Pancreas (tissue), 10 donors: ENCODE measurements at regions not wholly inside any gene's neighbourhood (a gene's known extent, or its start where the extent isn't known, plus 50 kb on each side); places are given as distances from the start of the nearest gene placed in this dataset.
A peak's percentile ranks its signal among the peaks of the same experiment; 100 is the strongest.

Source experiments
- ATAC-seq, 4 donors: fragments of 200-7000 bp; cut with Tn5 transposase; one replicate each; pipeline versions ENCODE4 v1.8.0 to v1.9.1; 2020; ENCODE audit warnings: mild to moderate bottlenecking in 4 of 4, moderate library complexity in 4 of 4
- DNase-seq, 6 donors: peaks; one replicate each; pipeline ENCODE4 v3.0.0-alpha.2; 2020
- FAIRE-seq: peaks from 2 replicates; lab custom pipeline; 2012; peaks lifted over from hg19 to GRCh38; lab: Jason Lieb, UNC
- H3K27ac ChIP-seq, 4 donors: fragments of 200-600 bp; sonication (generic); 1 replicate in 3 of 4; 2 replicates in 1 of 4; pipeline versions ENCODE4 v1.5.0 to v1.8.0; 2020
- H3K27me3 ChIP-seq, 4 donors: fragments of 200-600 bp; one replicate each; pipeline ENCODE4 v1.8.0; 2021
- H3K36me3 ChIP-seq, 3 donors: fragments of 200-600 bp; sonication (generic) in 1 of 3; one replicate each; pipeline versions ENCODE4 v1.5.0 to v1.8.0; 2020 to 2021
- H3K4me1 ChIP-seq, 3 donors: fragments of 200-600 bp; one replicate each; pipeline ENCODE4 v1.8.0; 2021
- H3K4me3 ChIP-seq, 4 donors: fragments of 200-600 bp; sonication (generic) in 2 of 4; one replicate each; pipeline versions ENCODE4 v1.5.0 to v1.8.0; 2020 to 2021
- H3K9me3 ChIP-seq, 4 donors: fragments of 200-600 bp; one replicate each; pipeline ENCODE4 v1.8.0; 2021
- CTCF ChIP-seq, 4 donors: fragments of 200-600 bp; sonication (generic) in 3 of 4; IDR thresholded peaks; one replicate each; pipeline versions ENCODE4 v1.5.0 to v1.8.0; 2021; ENCODE audit warnings: antibody characterized with exemption in 4 of 4
- WGBS, 2 donors: extraction: QIAGEN DNeasy Blood & Tissue Kit; methylation state at CpG; one replicate each; pipeline ENCODE4 v1.1.7; 2013; 5-methylcytosine and 5-hydroxymethylcytosine counted together
- intact Hi-C, 3 donors: fragments of 100-400 bp; cut with DNase I; formaldehyde crosslinking; loops; one replicate each; pipeline versions ENCODE4 v1.11.1 to v1.14.2; 2022
- donor health status: healthy with polysubstance abuse.
- donor health status: DM: no; HTN: no; CAD: no; lungs with moderate emphysema.
- donor health status: DM: no; HTN: no; CAD: no.
- donor health status: control.
- donor health status: control.
- donor health status: Bipolar disorder and iron deficiency.
- donor health status: DM: yes; HTN: yes; CAD: no.
- donor health status: DM: no; HTN: no; CAD: no.
- donor health status: DM: no; HTN: no; CAD: no.
- donor health status: DM: yes; HTN: yes; CAD: no.

- intact Hi-C loops = no loop called here
- FAIRE-seq = no peak
These were observed 153.8 kb downstream of the ACTL8 start for GRCh38 chr1:17908945-17909344.

GRCh38 chr1:17909634-17910033 is 154.5 kb downstream of the ACTL8 start:
- Histone ChIP-seq H3K4me3 (no peak overlapping the region), H3K27me3 (peaks cover 0 to 4% (median 2%) of the 10 kb centered on the region in 4 donors), H3K9me3 (no peaks in the 10 kb centered on the region), H3K36me3 (no peaks in the 10 kb centered on the region), H3K27ac (no peak overlapping the region), H3K4me1 (peaks cover 0 to 8% (median 4%) of the 10 kb centered on the region in 3 donors)
- ATAC-seq (peak; percentile 46 to 84 (median 62)), DNase-seq (peak in 3 of 6 donors; percentile 17 to 43 (median 26)), FAIRE-seq (no peak)
- intact Hi-C loops = loop anchor here in 1 of 3 donors (10.0 kb wide), 1 partner anchor 255 kb away; no protein-coding TSS in a partner anchor
- 18 to 20% methylated on average over 4 of the region's 4 CpGs for WGBS, 2 donors
- peak in 3 of 4 donors; percentile 8 to 16 (median 15) for TF ChIP-seq CTCF (IDR thresholded peaks at IDR 0.05)

More at GRCh38 chr1:17908945-17909344, 153.8 kb downstream of the ACTL8 start:
- H3K36me3 ChIP-seq = no peaks in the 10 kb centered on the region
- TF ChIP-seq CTCF (IDR thresholded peaks at IDR 0.05) = no peak
- no peaks in the 10 kb centered on the region for H3K9me3 ChIP-seq
- peaks cover 4 to 9% (median 6%) of the 10 kb centered on the region in 3 donors for H3K4me1 ChIP-seq
- no peak overlapping the region for H3K4me3 ChIP-seq
- H3K27ac ChIP-seq = no peak overlapping the region
- peaks cover 0 to 4% (median 2%) of the 10 kb centered on the region in 4 donors for H3K27me3 ChIP-seq
- DNase-seq = peak in 1 of 6 donors; percentile 10
- ATAC-seq = no peak

GRCh38 chr1:17911791-17912190 is 156.7 kb downstream of the ACTL8 start:
- no peak for TF ChIP-seq CTCF (IDR thresholded peaks at IDR 0.05)
- FAIRE-seq = no peak
- ATAC-seq = peak in 1 of 4 donors; percentile 55
- Histone ChIP-seq H3K4me1 (peaks cover 0 to 8% (median 4%) of the 10 kb centered on the region in 3 donors), H3K27me3 (peaks cover 0 to 4% (median 2%) of the 10 kb centered on the region in 4 donors), H3K36me3 (no peaks in the 10 kb centered on the region), H3K27ac (no peak overlapping the region), H3K9me3 (no peaks in the 10 kb centered on the region), H3K4me3 (no peak overlapping the region)
- intact Hi-C loops = loop anchor here in 1 of 3 donors (10.0 kb wide), 1 partner anchor 257 kb away; no protein-coding TSS in a partner anchor
- no peak for DNase-seq
- WGBS, 2 donors = 10 to 13% methylated on average over 4 of the region's 4 CpGs

- intact Hi-C loops = loop anchor here in 1 of 3 donors (10.0 kb wide), 1 partner anchor 258 kb away; no protein-coding TSS in a partner anchor
- DNase-seq (no peak), ATAC-seq (no peak), FAIRE-seq (no peak)
- WGBS, 2 donors = 54 to 56% methylated on average over 7 of the region's 7 CpGs
- H3K36me3 ChIP-seq = no peaks in the 10 kb centered on the region
- no peaks in the 10 kb centered on the region for H3K9me3 ChIP-seq
- H3K27ac ChIP-seq = no peak overlapping the region
- no peak overlapping the region for H3K4me3 ChIP-seq
- peaks cover 0 to 8% (median 4%) of the 10 kb centered on the region in 3 donors for H3K4me1 ChIP-seq
- TF ChIP-seq CTCF (IDR thresholded peaks at IDR 0.05) = no peak
- H3K27me3 ChIP-seq = peaks cover 0 to 4% (median 2%) of the 10 kb centered on the region in 4 donors
These were observed 157.4 kb downstream of the ACTL8 start for GRCh38 chr1:17912491-17912890.
